ENCODE measurements at regions not wholly inside any gene's neighbourhood (a gene's known extent, or its start where the extent isn't known, plus 50 kb on each side); places are given as distances from the start of the nearest gene placed in this dataset.

GRCh38 chr15:46723308-46723707 lies 994.0 kb upstream of the SEMA6D start:
- Histone ChIP-seq H3K27ac (ENCODE audit: low read length) (no peak overlapping the region), H3K36me3 (ENCODE audit: control insufficient read depth, insufficient read depth, low read length) (no peaks in the 10 kb centered on the region), H3K4me1 (ENCODE audit: control insufficient read depth, insufficient read depth, low read length) (no peaks in the 10 kb centered on the region), H3K27me3 (ENCODE audit: control insufficient read depth, insufficient read depth, low read length) (no peaks in the 10 kb centered on the region), H3K9me3 (ENCODE audit: control insufficient read depth, insufficient read depth, low read depth, low read length) (peaks cover 21% of the 10 kb centered on the region; the same call in 1 of the 2 replicates), H3K4me3 (ENCODE audit: low read depth in 2 of 2, low read length in 2 of 2) (no peak overlapping the region)
- CTCF ChIA-PET = no interaction called here
- in situ Hi-C loops (cut with HindIII; ENCODE audit: low pct_unique_long_range_greater_than_20kb, low sequenced_read_pairs) (no loop called here), intact Hi-C loops (cut with micrococcal nuclease; ENCODE audit: unreplicated experiment) (no loop called here)
- POLR2A ChIA-PET = no interaction called here
- no peak for DNase-seq (ENCODE audit: low read depth, low spot score)
- ATAC-seq = no peak
- TF ChIP-seq REST (IDR thresholded peaks at IDR 0.05; ENCODE audit: insufficient read depth in 1 of 2, low read depth in 2 of 2, low read length in 1 of 2) (no peak), SIN3A (IDR thresholded peaks at IDR 0.05; ENCODE audit: borderline replicate concordance, insufficient read depth, low read depth, low read length) (no peak), CTCF (IDR thresholded peaks at IDR 0.05) (no peak), TCF7L2 (IDR thresholded peaks at IDR 0.05; ENCODE audit: low read depth, low read length) (no peak), POLR2AphosphoS5 (IDR thresholded peaks at IDR 0.05; ENCODE audit: low read depth, low read length) (no peak)
- no TSS peak for BruUV-seq (replicated peaks)

GRCh38 chr15:46732060-46732459 lies 985.2 kb upstream of the SEMA6D start:
- Histone ChIP-seq H3K4me3 (ENCODE audit: low read depth in 2 of 2, low read length in 2 of 2) (no peak overlapping the region), H3K36me3 (ENCODE audit: control insufficient read depth, insufficient read depth, low read length) (no peaks in the 10 kb centered on the region), H3K27ac (ENCODE audit: low read length) (no peak overlapping the region), H3K27me3 (ENCODE audit: control insufficient read depth, insufficient read depth, low read length) (no peaks in the 10 kb centered on the region), H3K9me3 (ENCODE audit: control insufficient read depth, insufficient read depth, low read depth, low read length) (peaks cover 12% of the 10 kb centered on the region; the same call in 1 of the 2 replicates), H3K4me1 (ENCODE audit: control insufficient read depth, insufficient read depth, low read length) (no peaks in the 10 kb centered on the region)
- no peak for DNase-seq (ENCODE audit: low read depth, low spot score)
- in situ Hi-C loops (cut with HindIII; ENCODE audit: low pct_unique_long_range_greater_than_20kb, low sequenced_read_pairs) (no loop called here), intact Hi-C loops (cut with micrococcal nuclease; ENCODE audit: unreplicated experiment) (no loop called here)
- BruUV-seq (replicated peaks) = no TSS peak
- ChIA-PET POLR2A (interaction anchor here (0.7 kb wide), 1 partner anchor 777 kb away, joined by 3 read pairs; no protein-coding TSS in a partner anchor), CTCF (no interaction called here)
- TF ChIP-seq CTCF (IDR thresholded peaks at IDR 0.05) (no peak), REST (IDR thresholded peaks at IDR 0.05; ENCODE audit: insufficient read depth in 1 of 2, low read depth in 2 of 2, low read length in 1 of 2) (no peak), POLR2AphosphoS5 (IDR thresholded peaks at IDR 0.05; ENCODE audit: low read depth, low read length) (no peak), TCF7L2 (IDR thresholded peaks at IDR 0.05; ENCODE audit: low read depth, low read length) (no peak), SIN3A (IDR thresholded peaks at IDR 0.05; ENCODE audit: borderline replicate concordance, insufficient read depth, low read depth, low read length) (no peak)
- no peak for ATAC-seq
